PC-3 (cell line): ENCODE measurements at regions not wholly inside any gene's neighbourhood (a gene's known extent, or its start where the extent isn't known, plus 50 kb on each side); places are given as distances from the start of the nearest gene placed in this dataset.

ENCODE experiments used
- ATAC-seq: fragments of 200-7000 bp; cut with Tn5 transposase; 2 replicates; pipeline ENCODE4 v1.9.1; 2020; ENCODE audit warnings: mild to moderate bottlenecking, moderate library complexity
- BruUV-seq: library from RNA; stranded (reverse); fragments of 400-500 nt; replicated peaks from 2 replicates; lab custom pipeline; 2021; lab: Mats Ljungman, UMichigan
- CTCF ChIA-PET: fragments of 300-600 bp; sonication (Branson Sonifier 250); formaldehyde crosslinking; loops from one replicate; lab custom pipeline; 2022; ENCODE audit warnings: antibody characterized with exemption; lab: Charles Lee
- POLR2A ChIA-PET: fragments of 300-600 bp; sonication (Branson Sonifier 250); formaldehyde crosslinking; loops from one replicate; lab custom pipeline; 2022; ENCODE audit warnings: antibody characterized with exemption; ENCODE audit not compliant: unreplicated experiment; lab: Charles Lee
- DNase-seq: peaks from one replicate; pipeline ENCODE4 v3.0.0-alpha.2; 2015
- H2AFZ ChIP-seq: fragments of 300-600 bp; sonication (generic); 2 replicates; pipeline ENCODE4 v1.6.0; 2016; ENCODE audit warnings: antibody characterized with exemption, low read length
- H3F3A ChIP-seq: fragments of 300-600 bp; sonication (generic); one replicate; pipeline ENCODE4 v1.6.0; 2017; ENCODE audit warnings: antibody characterized with exemption, low read length, control low read depth, mild to moderate bottlenecking; ENCODE audit not compliant: unreplicated experiment
- H3K27ac ChIP-seq: fragments of 300-600 bp; sonication (generic); 2 replicates; pipeline ENCODE4 v1.5.1; 2016; ENCODE audit warnings: mild to moderate bottlenecking, low read length
- H3K27me3 ChIP-seq: fragments of 300-600 bp; sonication (generic); 2 replicates; pipeline ENCODE4 v1.6.1; 2016; ENCODE audit warnings: low read length, mixed read lengths
- H3K36me3 ChIP-seq: fragments of 300-600 bp; sonication (generic); 2 replicates; pipeline ENCODE4 v1.6.1; 2016; ENCODE audit warnings: low read depth, mixed run types, low read length, mixed read lengths
- H3K4me1 ChIP-seq: fragments of 300-600 bp; sonication (generic); 2 replicates; pipeline ENCODE4 v1.5.1; 2016; ENCODE audit warnings: low read length; ENCODE audit not compliant: insufficient read depth
- H3K4me2 ChIP-seq: fragments of 300-600 bp; sonication (generic); 2 replicates; pipeline ENCODE4 v1.6.0; 2016; ENCODE audit warnings: low read length
- H3K4me3 ChIP-seq: fragments of 300-600 bp; sonication (generic); 2 replicates; pipeline ENCODE4 v1.5.1; 2016; ENCODE audit warnings: mild to moderate bottlenecking, low read length, mixed read lengths
- H3K79me2 ChIP-seq: fragments of 300-600 bp; sonication (generic); 2 replicates; pipeline ENCODE4 v1.6.1; 2017; ENCODE audit warnings: low read length, mixed read lengths
- H3K9ac ChIP-seq: fragments of 300-600 bp; sonication (generic); 2 replicates; pipeline ENCODE4 v1.6.0; 2016; ENCODE audit warnings: mild to moderate bottlenecking, low read length
- H3K9me2 ChIP-seq: fragments of 300-600 bp; sonication (generic); replicated peaks from 2 replicates; pipeline ENCODE4 v1.6.1; 2016; ENCODE audit warnings: mixed run types, low read length, mixed read lengths
- H3K9me3 ChIP-seq: fragments of 300-600 bp; sonication (generic); 2 replicates; pipeline ENCODE4 v1.6.1; 2016; ENCODE audit warnings: low read length, mixed read lengths
- H4K20me1 ChIP-seq: fragments of 300-600 bp; sonication (generic); 2 replicates; pipeline ENCODE4 v1.6.1; 2016; ENCODE audit warnings: low read length, mixed read lengths
- CTCF ChIP-seq: fragments of 300-600 bp; sonication (generic); conservative IDR thresholded peaks from 2 replicates; pipeline ENCODE4 v1.5.1; 2017; ENCODE audit warnings: antibody characterized with exemption, low read depth, mild to moderate bottlenecking, low read length
- EZH2 ChIP-seq: fragments of 300-600 bp; sonication (generic); IDR thresholded peaks from one replicate; pipeline ENCODE4 v1.6.1; 2017; ENCODE audit warnings: antibody characterized with exemption, mild to moderate bottlenecking, low read length; ENCODE audit not compliant: unreplicated experiment
- EZH2phosphoT487 ChIP-seq: fragments of 300-600 bp; sonication (generic); IDR thresholded peaks from 2 replicates; pipeline ENCODE4 v1.6.1; 2018; ENCODE audit warnings: mild to moderate bottlenecking, antibody characterized with exemption, low read length, borderline replicate concordance
- intact Hi-C: fragments of 100-400 bp; cut with micrococcal nuclease; formaldehyde crosslinking; loops from 2 replicates; pipeline ENCODE4 v1.9.0; 2023

- ATAC-seq (no peak), DNase-seq (no peak)
- Histone ChIP-seq H3K9me3 (no peaks in the 10 kb centered on the region), H3K9me2 (no peaks in the 10 kb centered on the region), H3K4me3 (no peak overlapping the region), H2AFZ (no peak overlapping the region), H3K79me2 (no peaks in the 10 kb centered on the region), H3K36me3 (no peaks in the 10 kb centered on the region), H4K20me1 (no peaks in the 10 kb centered on the region), H3K9ac (no peak overlapping the region), H3F3A (no peaks in the 10 kb centered on the region), H3K27me3 (no peaks in the 10 kb centered on the region), H3K27ac (no peak overlapping the region), H3K4me1 (peaks cover 12% of the 10 kb centered on the region), H3K4me2 (peak overlapping the region; percentile 5; the same call in 1 of the 2 replicates)
- ChIA-PET CTCF (interaction anchor here (0.6 kb wide), 1 partner anchor 154 kb away, joined by 3 read pairs; no protein-coding TSS in a partner anchor), POLR2A (no interaction called here)
- BruUV-seq: no TSS peak
- TF ChIP-seq EZH2phosphoT487: no peak
- no peak for TF ChIP-seq EZH2
- TF ChIP-seq CTCF: no peak
- intact Hi-C loops: no loop called here
Observed at GRCh38 chr1:94714152-94714551, 106.0 kb upstream of the SLC44A3 start.

GRCh38 chr1:94713472-94714141 lies 106.5 kb upstream of the SLC44A3 start:
- BruUV-seq: no TSS peak
- no peaks in the 10 kb centered on the region for H3K36me3 ChIP-seq
- H3K9me2 ChIP-seq: no peaks in the 10 kb centered on the region
- ATAC-seq (peak; percentile 75), DNase-seq (peak; percentile 83)
- H3K4me3 ChIP-seq: no peak overlapping the region
- peak overlapping the region; percentile 5; the same call in 1 of the 2 replicates for H3K4me2 ChIP-seq
- H3K9ac ChIP-seq: no peak overlapping the region
- CTCF ChIA-PET: interaction anchor here (0.6 kb wide), 1 partner anchor 153 kb away, joined by 3 read pairs; no protein-coding TSS in a partner anchor
- H3K79me2 ChIP-seq: no peaks in the 10 kb centered on the region
- H3K27ac ChIP-seq: no peak overlapping the region
- POLR2A ChIA-PET: no interaction called here
- H3K4me1 ChIP-seq: peaks cover 12% of the 10 kb centered on the region
- no peaks in the 10 kb centered on the region for H3K9me3 ChIP-seq
- no peak overlapping the region for H2AFZ ChIP-seq
- intact Hi-C loops: no loop called here
- no peak for TF ChIP-seq EZH2phosphoT487
- no peak for TF ChIP-seq CTCF
- TF ChIP-seq EZH2: no peak
- H4K20me1 ChIP-seq: no peaks in the 10 kb centered on the region
- H3K27me3 ChIP-seq: no peaks in the 10 kb centered on the region
- H3F3A ChIP-seq: no peaks in the 10 kb centered on the region
